ENCODE measurements at regions not wholly inside any gene's neighbourhood (a gene's known extent, or its start where the extent isn't known, plus 50 kb on each side); places are given as distances from the start of the nearest gene placed in this dataset.
A peak's percentile ranks its signal among the peaks of the same experiment; 100 is the strongest.
"Not testable (repeated sequence)": the region's sequence is repeated elsewhere in the genome, so short reads cannot be mapped to it uniquely, and the experiment has no call there.

- DNase-seq: no peak
Observed at GRCh38 chr5:89850513-89850865, 559.1 kb downstream of the CETN3 start.

GRCh38 chr5:89849830-89850512 lies 559.6 kb downstream of the CETN3 start:
- no peak for DNase-seq

GRCh38 chr5:89847743-89848142 lies 561.8 kb downstream of the CETN3 start:
- DNase-seq: no peak

- DNase-seq: no peak
Observed at GRCh38 chr5:89844548-89844947, 565.0 kb downstream of the CETN3 start.

GRCh38 chr5:89842531-89842930 lies 567.0 kb downstream of the CETN3 start:
- DNase-seq: no peak

GRCh38 chr5:89840906-89841305 lies 568.6 kb downstream of the CETN3 start:
- DNase-seq: no peak

GRCh38 chr5:89830691-89831090 lies 578.9 kb downstream of the CETN3 start:
- DNase-seq: no peak

- DNase-seq: no peak
Observed at GRCh38 chr5:89827960-89828359, 581.6 kb downstream of the CETN3 start.

GRCh38 chr5:89827359-89827758 lies 582.2 kb downstream of the CETN3 start:
- DNase-seq: peak; percentile 4 to 9

GRCh38 chr5:89826938-89827337 lies 582.6 kb downstream of the CETN3 start:
- no peak for DNase-seq

- no peak for DNase-seq
Observed at GRCh38 chr5:89823046-89823445, 586.5 kb downstream of the CETN3 start.

- no peak for DNase-seq
Observed at GRCh38 chr5:89817841-89818240, 591.7 kb downstream of the CETN3 start.

GRCh38 chr5:89816038-89816437 lies 593.5 kb downstream of the CETN3 start:
- no peak for DNase-seq

- DNase-seq: not testable (repeated sequence)
Observed at GRCh38 chr5:89800735-89801134, 608.8 kb downstream of the CETN3 start.

- DNase-seq: not testable (repeated sequence)
Observed at GRCh38 chr5:89794504-89794903, 615.1 kb downstream of the CETN3 start.

GRCh38 chr5:89779734-89780133 lies 629.8 kb downstream of the CETN3 start:
- DNase-seq: not testable (repeated sequence)

- no peak for DNase-seq
Observed at GRCh38 chr5:89777758-89778157, 631.8 kb downstream of the CETN3 start.

GRCh38 chr5:89769975-89770374 lies 639.6 kb downstream of the CETN3 start:
- DNase-seq: no peak

GRCh38 chr5:89759802-89760201 lies 649.8 kb downstream of the CETN3 start:
- no peak for DNase-seq

- DNase-seq: no peak
Observed at GRCh38 chr5:89758146-89758545, 651.4 kb downstream of the CETN3 start.

- DNase-seq: no peak
Observed at GRCh38 chr5:89756955-89757354, 652.6 kb downstream of the CETN3 start.

- DNase-seq: no peak
Observed at GRCh38 chr5:89755024-89755423, 654.5 kb downstream of the CETN3 start.

- DNase-seq: no peak
Observed at GRCh38 chr5:89735082-89735481, 674.5 kb downstream of the CETN3 start.

- no peak for DNase-seq
Observed at GRCh38 chr5:89733772-89734171, 675.8 kb downstream of the CETN3 start.

All from right lung (tissue), 2 donors.